HEK293 (cell line): ENCODE measurements at regions not wholly inside any gene's neighbourhood (a gene's known extent, or its start where the extent isn't known, plus 50 kb on each side); places are given as distances from the start of the nearest gene placed in this dataset.
"Not testable (repeated sequence)": the region's sequence is repeated elsewhere in the genome, so short reads cannot be mapped to it uniquely, and the experiment has no call there.

Source experiments
- CTCF ChIA-PET: fragments of 350-600 bp; formaldehyde crosslinking; extraction: SDS; loops from one replicate; lab custom pipeline; 2021; ENCODE audit warnings: antibody characterized with exemption; lab: Yijun Ruan, JAX
- POLR2A ChIA-PET: fragments of 300-600 bp; formaldehyde crosslinking; extraction: SDS; loops from one replicate; lab custom pipeline; 2020; ENCODE audit warnings: antibody characterized with exemption, inconsistent platforms; lab: Yijun Ruan, JAX
- H3K27ac ChIP-seq: fragments of 200-500 bp; sonication (Bioruptor generic); 2 replicates; pipeline ENCODE4 v1.5.1; 2014; ENCODE audit warnings: low read depth, low read length, control low read depth, inconsistent platforms; ENCODE audit errors: extremely low read depth
- H3K36me3 ChIP-seq, 2 experiments: fragments of 200-500 bp in 1 of 2; sonication (Bioruptor generic) in 1 of 2; 1 replicate in 1 of 2; 2 replicates in 1 of 2; pipeline ENCODE4 v1.5.1; 2014 to 2017; ENCODE audit warnings: inconsistent platforms in 2 of 2, low read length in 2 of 2; ENCODE audit not compliant: control insufficient read depth in 2 of 2, insufficient read depth in 1 of 2
- H3K4me1 ChIP-seq: fragments of 200-500 bp; sonication (Bioruptor generic); 2 replicates; pipeline ENCODE4 v1.5.1; 2014; ENCODE audit warnings: mild to moderate bottlenecking, low read length, inconsistent platforms; ENCODE audit not compliant: control insufficient read depth, insufficient read depth
- H3K4me3 ChIP-seq: 2 replicates; pipeline ENCODE4 v1.5.1; 2011; ENCODE audit warnings: low read depth, mild to moderate bottlenecking, control low read depth, low read length, moderate library complexity
- H3K9me3 ChIP-seq: fragments of 200-500 bp; sonication (Bioruptor generic); 2 replicates; pipeline ENCODE4 v1.5.1; 2014; ENCODE audit warnings: low read depth, low read length, inconsistent platforms; ENCODE audit not compliant: control insufficient read depth, insufficient read depth
- HOXC10 ChIP-seq: sonication (generic); formaldehyde crosslinking; IDR thresholded peaks from 2 replicates; pipeline ENCODE4 v1.8.1; 2023; ENCODE audit warnings: mild to moderate bottlenecking, missing genetic modification reagents
- KLF17 ChIP-seq: fragments of 450-650 bp; formaldehyde crosslinking; IDR thresholded peaks from 2 replicates; pipeline ENCODE4 v1.5.1; 2016; ENCODE audit warnings: missing biosample characterization, missing genetic modification characterization
- OSR2 ChIP-seq: fragments of 450-650 bp; formaldehyde crosslinking; IDR thresholded peaks from 2 replicates; pipeline ENCODE4 v1.5.1; 2016; ENCODE audit warnings: missing biosample characterization, missing genetic modification characterization
- REPIN1 ChIP-seq: fragments of 450-650 bp; formaldehyde crosslinking; IDR thresholded peaks from 2 replicates; pipeline ENCODE4 v1.5.1; 2017; ENCODE audit warnings: missing biosample characterization, missing genetic modification characterization, low read depth
- YY2 ChIP-seq: fragments of 450-650 bp; formaldehyde crosslinking; IDR thresholded peaks from 2 replicates; pipeline ENCODE4 v1.5.1; 2016; ENCODE audit warnings: missing biosample characterization, missing genetic modification characterization
- ZEB2 ChIP-seq: fragments of 450-650 bp; formaldehyde crosslinking; IDR thresholded peaks from 2 replicates; pipeline ENCODE4 v1.5.1; 2016; ENCODE audit warnings: missing biosample characterization, missing genetic modification characterization
- ZIC2 ChIP-seq: fragments of 450-650 bp; formaldehyde crosslinking; IDR thresholded peaks from 2 replicates; pipeline ENCODE4 v1.5.1; 2016; ENCODE audit warnings: missing biosample characterization, missing genetic modification characterization
- ZNF121 ChIP-seq: fragments of 450-650 bp; formaldehyde crosslinking; IDR thresholded peaks from 2 replicates; pipeline ENCODE4 v1.5.1; 2016; ENCODE audit warnings: missing biosample characterization, missing genetic modification characterization
- ZNF132 ChIP-seq: fragments of 450-650 bp; formaldehyde crosslinking; IDR thresholded peaks from 2 replicates; pipeline ENCODE4 v1.5.1; 2017; ENCODE audit warnings: missing biosample characterization, missing genetic modification characterization, borderline replicate concordance
- ZNF133 ChIP-seq: fragments of 450-650 bp; formaldehyde crosslinking; IDR thresholded peaks from 2 replicates; pipeline ENCODE4 v1.5.1; 2016; ENCODE audit warnings: missing biosample characterization, missing genetic modification characterization
- ZNF148 ChIP-seq: fragments of 450-650 bp; formaldehyde crosslinking; IDR thresholded peaks from 2 replicates; pipeline ENCODE4 v1.5.0; 2017; ENCODE audit warnings: missing biosample characterization, missing genetic modification characterization, borderline replicate concordance
- ZNF174 ChIP-seq: fragments of 450-650 bp; formaldehyde crosslinking; IDR thresholded peaks from 2 replicates; pipeline ENCODE4 v1.5.0; 2017; ENCODE audit warnings: missing biosample characterization, mild to moderate bottlenecking, missing genetic modification characterization
- ZNF214 ChIP-seq: fragments of 450-650 bp; formaldehyde crosslinking; IDR thresholded peaks from 2 replicates; pipeline ENCODE4 v1.5.1; 2017; ENCODE audit warnings: missing biosample characterization, mild to moderate bottlenecking, missing genetic modification characterization, borderline replicate concordance
- ZNF366 ChIP-seq: fragments of 450-650 bp; formaldehyde crosslinking; conservative IDR thresholded peaks from 2 replicates; pipeline ENCODE4 v1.5.1; 2016; ENCODE audit warnings: missing biosample characterization, missing genetic modification characterization
- ZNF423 ChIP-seq: fragments of 450-650 bp; formaldehyde crosslinking; IDR thresholded peaks from 2 replicates; pipeline ENCODE4 v1.5.1; 2016; ENCODE audit warnings: missing biosample characterization, missing genetic modification characterization
- ZNF521 ChIP-seq: fragments of 450-650 bp; formaldehyde crosslinking; IDR thresholded peaks from 2 replicates; pipeline ENCODE4 v1.5.1; 2017; ENCODE audit warnings: missing biosample characterization, mild to moderate bottlenecking, missing genetic modification characterization
- ZNF555 ChIP-seq: fragments of 450-650 bp; formaldehyde crosslinking; conservative IDR thresholded peaks from 2 replicates; pipeline ENCODE4 v1.5.1; 2017; ENCODE audit warnings: missing biosample characterization, mild to moderate bottlenecking, missing genetic modification characterization, inconsistent platforms
- ZNF624 ChIP-seq: fragments of 450-650 bp; formaldehyde crosslinking; IDR thresholded peaks from 2 replicates; pipeline ENCODE4 v1.5.1; 2017; ENCODE audit warnings: missing biosample characterization, missing genetic modification characterization
- ZNF776 ChIP-seq: fragments of 450-650 bp; formaldehyde crosslinking; IDR thresholded peaks from 2 replicates; pipeline ENCODE4 v1.5.0; 2017; ENCODE audit warnings: missing biosample characterization, missing genetic modification characterization, borderline replicate concordance
- TF ChIP-seq, protein P1 (sequence below): fragments of 450-650 bp; formaldehyde crosslinking; IDR thresholded peaks from 2 replicates; pipeline ENCODE4 v1.5.1; 2016; ENCODE audit warnings: missing biosample characterization, missing genetic modification characterization, borderline replicate concordance
- TF ChIP-seq, protein P2 (sequence below): fragments of 450-650 bp; formaldehyde crosslinking; IDR thresholded peaks from 2 replicates; pipeline ENCODE4 v1.5.1; 2016; ENCODE audit warnings: missing biosample characterization, missing genetic modification characterization

DNA sequence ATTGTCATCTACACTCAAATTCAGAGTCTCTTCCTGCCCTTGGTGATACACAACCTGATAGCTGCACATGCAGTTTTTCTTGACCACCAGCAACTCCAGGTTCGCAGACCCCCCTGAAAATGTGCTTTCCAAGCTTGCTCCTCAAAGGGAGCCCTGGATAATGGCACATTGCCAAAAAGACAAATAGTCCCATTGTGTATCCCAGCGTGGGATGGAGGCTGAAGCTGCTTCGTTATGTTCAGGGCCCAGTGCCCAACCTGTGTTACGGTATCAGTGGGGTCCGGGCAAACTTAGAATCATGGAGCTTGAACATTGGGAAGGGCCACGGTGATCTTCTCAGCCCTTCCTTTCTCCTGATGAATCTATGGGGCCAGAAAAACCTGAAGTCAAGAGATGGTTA is 173.0 kb downstream of the TEX29 start:
- CTCF ChIA-PET, result interaction anchor here (0.6 kb wide), 1 partner anchor 11 kb away, joined by 3 read pairs; no protein-coding TSS in a partner anchor
- H3K36me3 ChIP-seq, result no peaks in the 10 kb centered on the region
- POLR2A ChIA-PET, result no interaction called here
- TF ChIP-seq KLF17 (tag by site-specific recombination), result no peak
- no peaks in the 10 kb centered on the region for H3K9me3 ChIP-seq
- H3K4me1 ChIP-seq, result no peaks in the 10 kb centered on the region
- no peak overlapping the region for H3K27ac ChIP-seq
- H3K4me3 ChIP-seq, result no peak overlapping the region

DNA sequence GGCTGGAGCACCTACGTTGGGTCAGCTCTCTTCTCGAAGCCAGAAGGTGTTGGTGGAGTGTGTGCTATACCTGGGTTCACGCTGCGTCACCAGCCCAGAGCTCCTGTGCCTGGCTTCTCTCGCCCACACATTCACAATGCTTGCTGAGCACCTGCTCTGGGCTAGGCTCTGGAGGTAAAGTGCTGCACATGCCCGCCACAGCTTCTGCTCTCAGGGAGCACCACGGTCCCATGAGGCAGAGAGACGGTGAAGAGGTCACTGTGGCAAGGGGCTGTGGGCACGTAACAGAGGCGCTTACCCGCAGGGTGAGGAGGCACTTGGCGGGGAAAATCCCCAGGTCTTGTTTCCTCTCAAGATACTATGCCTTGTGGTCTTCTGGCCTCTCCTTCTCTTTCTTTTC is 174.2 kb downstream of the TEX29 start:
- ChIA-PET POLR2A (no interaction called here), CTCF (no interaction called here)
- no peaks in the 10 kb centered on the region for H3K9me3 ChIP-seq
- TF ChIP-seq ZNF148 (tag by site-specific recombination), result no peak
- no peak for TF ChIP-seq ZNF133 (tag by site-specific recombination)
- TF ChIP-seq, protein P1, sequence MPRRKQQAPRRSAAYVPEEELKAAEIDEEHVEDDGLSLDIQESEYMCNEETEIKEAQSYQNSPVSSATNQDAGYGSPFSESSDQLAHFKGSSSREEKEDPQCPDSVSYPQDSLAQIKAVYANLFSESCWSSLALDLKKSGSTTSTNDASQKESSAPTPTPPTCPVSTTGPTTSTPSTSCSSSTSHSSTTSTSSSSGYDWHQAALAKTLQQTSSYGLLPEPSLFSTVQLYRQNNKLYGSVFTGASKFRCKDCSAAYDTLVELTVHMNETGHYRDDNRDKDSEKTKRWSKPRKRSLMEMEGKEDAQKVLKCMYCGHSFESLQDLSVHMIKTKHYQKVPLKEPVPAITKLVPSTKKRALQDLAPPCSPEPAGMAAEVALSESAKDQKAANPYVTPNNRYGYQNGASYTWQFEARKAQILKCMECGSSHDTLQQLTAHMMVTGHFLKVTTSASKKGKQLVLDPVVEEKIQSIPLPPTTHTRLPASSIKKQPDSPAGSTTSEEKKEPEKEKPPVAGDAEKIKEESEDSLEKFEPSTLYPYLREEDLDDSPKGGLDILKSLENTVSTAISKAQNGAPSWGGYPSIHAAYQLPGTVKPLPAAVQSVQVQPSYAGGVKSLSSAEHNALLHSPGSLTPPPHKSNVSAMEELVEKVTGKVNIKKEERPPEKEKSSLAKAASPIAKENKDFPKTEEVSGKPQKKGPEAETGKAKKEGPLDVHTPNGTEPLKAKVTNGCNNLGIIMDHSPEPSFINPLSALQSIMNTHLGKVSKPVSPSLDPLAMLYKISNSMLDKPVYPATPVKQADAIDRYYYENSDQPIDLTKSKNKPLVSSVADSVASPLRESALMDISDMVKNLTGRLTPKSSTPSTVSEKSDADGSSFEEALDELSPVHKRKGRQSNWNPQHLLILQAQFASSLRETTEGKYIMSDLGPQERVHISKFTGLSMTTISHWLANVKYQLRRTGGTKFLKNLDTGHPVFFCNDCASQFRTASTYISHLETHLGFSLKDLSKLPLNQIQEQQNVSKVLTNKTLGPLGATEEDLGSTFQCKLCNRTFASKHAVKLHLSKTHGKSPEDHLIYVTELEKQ (tag by site-specific recombination), result no peak
- no peak for TF ChIP-seq ZIC2
- TF ChIP-seq HOXC10 (CRISPR knock-in tag), result no peak
- TF ChIP-seq ZEB2 (tag by site-specific recombination), result no peak
- no peak for TF ChIP-seq ZNF776 (tag by site-specific recombination)
- TF ChIP-seq ZNF555 (tag by site-specific recombination), result no peak
- TF ChIP-seq, protein P2, sequence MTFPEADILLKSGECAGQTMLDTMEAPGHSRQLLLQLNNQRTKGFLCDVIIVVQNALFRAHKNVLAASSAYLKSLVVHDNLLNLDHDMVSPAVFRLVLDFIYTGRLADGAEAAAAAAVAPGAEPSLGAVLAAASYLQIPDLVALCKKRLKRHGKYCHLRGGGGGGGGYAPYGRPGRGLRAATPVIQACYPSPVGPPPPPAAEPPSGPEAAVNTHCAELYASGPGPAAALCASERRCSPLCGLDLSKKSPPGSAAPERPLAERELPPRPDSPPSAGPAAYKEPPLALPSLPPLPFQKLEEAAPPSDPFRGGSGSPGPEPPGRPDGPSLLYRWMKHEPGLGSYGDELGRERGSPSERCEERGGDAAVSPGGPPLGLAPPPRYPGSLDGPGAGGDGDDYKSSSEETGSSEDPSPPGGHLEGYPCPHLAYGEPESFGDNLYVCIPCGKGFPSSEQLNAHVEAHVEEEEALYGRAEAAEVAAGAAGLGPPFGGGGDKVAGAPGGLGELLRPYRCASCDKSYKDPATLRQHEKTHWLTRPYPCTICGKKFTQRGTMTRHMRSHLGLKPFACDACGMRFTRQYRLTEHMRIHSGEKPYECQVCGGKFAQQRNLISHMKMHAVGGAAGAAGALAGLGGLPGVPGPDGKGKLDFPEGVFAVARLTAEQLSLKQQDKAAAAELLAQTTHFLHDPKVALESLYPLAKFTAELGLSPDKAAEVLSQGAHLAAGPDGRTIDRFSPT (tag by site-specific recombination), result no peak
- no peak for TF ChIP-seq ZNF174
- TF ChIP-seq YY2, result no peak
- TF ChIP-seq ZNF132 (tag by site-specific recombination), result no peak
- no peak for TF ChIP-seq OSR2
- TF ChIP-seq REPIN1 (tag by site-specific recombination), result no peak
- TF ChIP-seq ZNF624 (tag by site-specific recombination), result no peak
- TF ChIP-seq ZNF214 (tag by site-specific recombination), result no peak
- TF ChIP-seq ZNF121 (tag by site-specific recombination), result no peak
- TF ChIP-seq ZNF423 (tag by site-specific recombination), result no peak
- TF ChIP-seq ZNF521 (tag by site-specific recombination), result no peak
- TF ChIP-seq ZNF366 (tag by site-specific recombination), result no peak
- no peaks in the 10 kb centered on the region for H3K36me3 ChIP-seq
- H3K4me3 ChIP-seq, result no peak overlapping the region
- H3K27ac ChIP-seq, result no peak overlapping the region
- H3K4me1 ChIP-seq, result no peaks in the 10 kb centered on the region

DNA sequence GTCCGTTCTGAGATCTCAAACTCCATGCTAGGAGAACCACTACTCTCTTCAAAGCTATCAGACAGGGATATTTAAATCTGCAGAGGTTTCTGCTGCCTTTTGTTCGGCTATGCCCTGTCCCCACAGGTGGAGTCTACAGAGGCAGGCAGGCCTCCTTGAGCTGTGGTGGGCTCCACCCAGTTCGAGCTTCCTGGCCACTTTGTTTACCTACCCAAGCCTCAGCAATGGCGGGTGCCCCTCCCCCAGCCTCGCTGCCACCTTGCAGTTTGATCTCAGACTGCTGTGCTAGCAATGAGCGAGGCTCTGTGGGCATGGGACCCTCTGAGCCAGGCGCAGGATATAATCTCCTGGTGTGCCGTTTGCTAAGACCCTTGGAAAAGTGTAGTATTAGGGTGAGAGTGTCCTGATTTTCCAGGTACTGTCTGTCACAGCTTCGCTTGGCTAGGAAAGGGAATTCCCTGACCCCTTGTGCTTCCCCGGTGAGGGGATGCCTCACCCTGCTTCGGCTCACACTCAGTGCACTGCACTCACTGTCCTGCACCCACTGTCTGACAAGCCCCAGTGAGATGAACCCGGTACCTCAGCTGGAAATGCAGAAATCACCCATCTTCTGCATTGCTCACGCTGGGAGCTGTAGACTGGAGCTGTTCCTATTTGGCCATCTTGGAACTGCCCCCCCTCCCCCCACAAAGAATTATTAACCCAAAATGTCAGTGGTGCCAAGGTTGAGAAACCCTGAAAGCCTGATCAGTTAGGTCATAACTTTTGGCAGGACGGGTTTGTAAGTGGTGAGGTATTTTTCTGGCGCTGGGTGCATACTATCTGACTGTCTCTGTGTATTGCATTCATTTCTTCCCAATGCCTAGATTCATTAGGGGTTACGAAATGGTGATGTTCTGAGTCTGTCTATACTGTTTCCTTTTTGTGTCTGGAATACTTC is 181.4 kb downstream of the TEX29 start:
- H3K4me3 ChIP-seq, H3K27ac ChIP-seq, H3K9me3 ChIP-seq, H3K36me3 ChIP-seq, H3K4me1 ChIP-seq, POLR2A ChIA-PET: not testable (repeated sequence)
- CTCF ChIA-PET, result interaction anchor here (0.6 to 0.9 kb wide), 2 partner anchors 8 to 28 kb away, joined by 3 read pairs; no protein-coding TSS in a partner anchor
